ENCODE measurements at regions not wholly inside any gene's neighbourhood (a gene's known extent, or its start where the extent isn't known, plus 50 kb on each side); places are given as distances from the start of the nearest gene placed in this dataset.

DNA sequence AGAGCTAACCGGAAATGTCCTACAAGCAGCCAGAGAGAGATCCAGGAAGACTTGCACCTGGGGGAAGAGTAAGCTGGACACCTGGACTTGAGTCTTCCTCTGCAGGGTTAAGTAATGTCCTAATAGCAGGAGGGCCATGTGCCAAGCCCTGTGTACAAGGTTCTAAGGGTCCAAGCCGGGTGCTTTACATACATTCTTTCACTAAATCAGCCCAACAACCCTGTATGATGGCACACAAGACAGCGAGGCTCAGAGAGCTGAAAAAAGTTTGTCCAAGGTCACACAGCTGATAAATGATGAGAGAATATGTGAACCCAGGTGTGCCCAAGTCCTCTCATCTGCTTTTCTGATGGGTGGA lies 215.1 kb upstream of the CDYL start:
- Histone ChIP-seq H3K4ac (ENCODE audit: low read depth, low read length) (no peak overlapping the region), H3K79me1 (ENCODE audit: low read length) (no peaks in the 10 kb centered on the region), H3K4me1 (ENCODE audit: control insufficient read depth in 1 of 2, insufficient read depth in 2 of 2, low read length in 2 of 2) (peaks cover 0 to 2% of the 10 kb centered on the region in 2 experiments), H3K79me2 (ENCODE audit: control insufficient read depth, insufficient read depth, low read length, poor library complexity) (no peaks in the 10 kb centered on the region), H2BK5ac (ENCODE audit: low read depth, low read length, poor library complexity) (no peak overlapping the region), H3K36me3 (ENCODE audit: control insufficient read depth in 1 of 2, insufficient read depth in 2 of 2, low read length in 2 of 2) (no peaks in the 10 kb centered on the region), H4K12ac (ENCODE audit: low read depth, low read length) (no peak overlapping the region), H3K4me2 (ENCODE audit: low read length) (no peak overlapping the region), H2AFZ (ENCODE audit: insufficient read depth, low read length, poor library complexity) (no peak overlapping the region), H3K27ac (ENCODE audit: low read depth, low read length) (no peak overlapping the region), H2BK12ac (ENCODE audit: low read length) (no peak overlapping the region), H3K14ac (ENCODE audit: low read length) (no peak overlapping the region), H4K8ac (ENCODE audit: low read depth, low read length) (no peak overlapping the region), H3K27me3 (ENCODE audit: insufficient read depth, low read length) (no peaks in the 10 kb centered on the region), H3K23ac (ENCODE audit: low read length) (no peak overlapping the region), H3K9me3 (ENCODE audit: insufficient read depth, low read depth, low read length) (no peaks in the 10 kb centered on the region), H4K91ac (ENCODE audit: low read depth, low read length) (no peak overlapping the region), H3K4me3 (ENCODE audit: low read depth, low read length) (no peak overlapping the region), H2BK120ac (ENCODE audit: insufficient read depth, low read length, poor library complexity) (no peak overlapping the region), H3K18ac (ENCODE audit: low read length) (no peak overlapping the region), H3K9ac (ENCODE audit: low read length) (no peak overlapping the region), H2AK5ac (ENCODE audit: low read length) (no peak overlapping the region)
- no CpG with 5 or more reads among the region's 3 CpGs for WGBS (ENCODE audit: extremely low coverage, insufficient coverage, insufficient read length)
- no peak for DNase-seq

DNA sequence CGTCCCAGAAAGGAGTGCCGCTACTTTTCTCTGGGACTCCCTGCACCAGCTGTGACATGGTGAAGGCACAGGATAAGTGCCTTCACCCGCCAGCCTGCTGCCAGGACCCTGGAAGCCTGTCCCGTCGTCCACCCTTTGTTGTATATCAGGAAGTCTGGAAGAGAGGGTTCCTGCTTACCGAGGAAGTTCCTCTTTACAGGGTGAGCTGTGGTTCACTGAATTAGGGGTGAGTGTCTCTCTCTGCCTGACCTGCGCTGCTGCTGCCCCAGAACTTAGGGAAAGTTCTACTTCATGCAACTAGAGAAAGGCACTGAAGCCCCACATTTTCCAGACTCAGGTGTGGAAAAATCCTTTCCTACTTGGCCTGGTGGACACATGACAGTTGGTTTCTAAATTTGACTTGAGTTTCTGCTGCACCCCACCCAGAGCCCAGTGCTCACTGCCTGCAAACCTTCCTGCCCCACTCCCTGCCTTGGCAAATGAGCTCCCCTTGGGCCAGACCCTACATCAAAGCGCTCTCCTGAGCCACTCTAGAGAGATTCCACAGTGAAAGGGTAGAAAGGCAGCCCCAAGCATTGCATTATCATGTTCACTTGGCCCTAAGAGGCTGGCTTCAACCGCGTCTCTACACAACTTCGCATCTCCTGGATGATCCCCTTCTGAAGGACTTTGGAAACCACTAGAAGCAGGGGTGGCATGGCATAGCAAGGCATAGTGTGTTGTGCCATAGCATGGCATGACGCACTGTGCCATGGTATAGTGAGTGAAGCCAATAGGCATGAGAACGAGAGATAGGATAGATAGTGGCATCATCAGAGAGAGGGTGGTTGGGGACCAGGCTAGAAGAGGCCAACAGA lies 215.8 kb upstream of the CDYL start:
- H3K23ac ChIP-seq (ENCODE audit: low read length): no peak overlapping the region
- H3K9me3 ChIP-seq (ENCODE audit: insufficient read depth, low read depth, low read length): no peaks in the 10 kb centered on the region
- H3K4ac ChIP-seq (ENCODE audit: low read depth, low read length): no peak overlapping the region
- H2BK12ac ChIP-seq (ENCODE audit: low read length): no peak overlapping the region
- no peak overlapping the region for H3K4me2 ChIP-seq (ENCODE audit: low read length)
- H4K91ac ChIP-seq (ENCODE audit: low read depth, low read length): no peak overlapping the region
- no peak overlapping the region for H2AFZ ChIP-seq (ENCODE audit: insufficient read depth, low read length, poor library complexity)
- no peak overlapping the region for H2BK120ac ChIP-seq (ENCODE audit: insufficient read depth, low read length, poor library complexity)
- no peak overlapping the region for H3K14ac ChIP-seq (ENCODE audit: low read length)
- no peak overlapping the region for H4K8ac ChIP-seq (ENCODE audit: low read depth, low read length)
- no CpG with 5 or more reads among the region's 13 CpGs for WGBS (ENCODE audit: extremely low coverage, insufficient coverage, insufficient read length)
- H3K18ac ChIP-seq (ENCODE audit: low read length): no peak overlapping the region
- DNase-seq: no peak
- no peak overlapping the region for H3K4me3 ChIP-seq (ENCODE audit: low read depth, low read length)
- H3K27me3 ChIP-seq (ENCODE audit: insufficient read depth, low read length): no peaks in the 10 kb centered on the region
- no peaks in the 10 kb centered on the region for H3K36me3 ChIP-seq (ENCODE audit: control insufficient read depth in 1 of 2, insufficient read depth in 2 of 2, low read length in 2 of 2)
- no peaks in the 10 kb centered on the region for H3K79me2 ChIP-seq (ENCODE audit: control insufficient read depth, insufficient read depth, low read length, poor library complexity)
- H4K12ac ChIP-seq (ENCODE audit: low read depth, low read length): no peak overlapping the region
- H3K9ac ChIP-seq (ENCODE audit: low read length): no peak overlapping the region
- peaks cover 0 to 2% of the 10 kb centered on the region in 2 experiments for H3K4me1 ChIP-seq (ENCODE audit: control insufficient read depth in 1 of 2, insufficient read depth in 2 of 2, low read length in 2 of 2)
- H2BK5ac ChIP-seq (ENCODE audit: low read depth, low read length, poor library complexity): no peak overlapping the region
- H2AK5ac ChIP-seq (ENCODE audit: low read length): no peak overlapping the region
- H3K27ac ChIP-seq (ENCODE audit: low read depth, low read length): no peak overlapping the region
- H3K79me1 ChIP-seq (ENCODE audit: low read length): no peaks in the 10 kb centered on the region

DNA sequence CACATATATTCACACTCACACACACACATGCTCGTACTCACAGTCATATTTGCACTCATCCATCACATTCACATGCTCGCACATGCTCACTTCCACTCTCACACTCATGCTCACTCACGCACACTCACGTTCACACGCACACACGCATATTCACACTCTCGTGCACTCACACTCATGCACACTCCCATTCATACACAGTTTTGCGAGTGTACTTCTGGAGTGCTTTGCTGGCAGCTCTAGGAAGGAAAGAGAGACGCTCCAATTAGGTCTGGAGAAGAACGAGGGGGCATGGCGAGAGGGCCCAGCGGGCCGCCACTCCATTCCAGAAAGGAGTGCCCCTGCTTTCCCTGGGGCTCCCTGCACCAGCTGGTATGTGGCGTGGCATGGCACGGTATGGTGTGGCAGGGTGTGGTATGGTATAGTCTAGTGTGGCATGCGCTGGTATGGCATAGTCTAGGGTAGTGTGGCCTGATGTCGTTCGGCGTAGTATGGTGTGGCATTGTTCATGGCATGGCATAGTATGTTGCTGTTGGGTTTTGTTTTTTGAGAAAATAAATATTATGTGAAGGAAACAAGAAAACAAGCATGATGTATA lies 216.8 kb upstream of the CDYL start:
- H3K18ac ChIP-seq (ENCODE audit: low read length): no peak overlapping the region
- no peak overlapping the region for H4K8ac ChIP-seq (ENCODE audit: low read depth, low read length)
- H3K9me3 ChIP-seq (ENCODE audit: insufficient read depth, low read depth, low read length): no peaks in the 10 kb centered on the region
- no peaks in the 10 kb centered on the region for H3K36me3 ChIP-seq (ENCODE audit: control insufficient read depth in 1 of 2, insufficient read depth in 2 of 2, low read length in 2 of 2)
- no peaks in the 10 kb centered on the region for H3K79me1 ChIP-seq (ENCODE audit: low read length)
- H2BK12ac ChIP-seq (ENCODE audit: low read length): no peak overlapping the region
- H3K4ac ChIP-seq (ENCODE audit: low read depth, low read length): no peak overlapping the region
- 100% methylated on average over 5 of the region's 19 CpGs for WGBS (ENCODE audit: extremely low coverage, insufficient coverage, insufficient read length)
- H3K4me1 ChIP-seq (ENCODE audit: control insufficient read depth in 1 of 2, insufficient read depth in 2 of 2, low read length in 2 of 2): no peaks in the 10 kb centered on the region
- H2BK120ac ChIP-seq (ENCODE audit: insufficient read depth, low read length, poor library complexity): no peak overlapping the region
- no peak overlapping the region for H3K4me2 ChIP-seq (ENCODE audit: low read length)
- no peak overlapping the region for H3K9ac ChIP-seq (ENCODE audit: low read length)
- H3K14ac ChIP-seq (ENCODE audit: low read length): no peak overlapping the region
- H3K79me2 ChIP-seq (ENCODE audit: control insufficient read depth, insufficient read depth, low read length, poor library complexity): no peaks in the 10 kb centered on the region
- no peak overlapping the region for H2BK5ac ChIP-seq (ENCODE audit: low read depth, low read length, poor library complexity)
- no peak overlapping the region for H3K4me3 ChIP-seq (ENCODE audit: low read depth, low read length)
- no peak overlapping the region for H2AFZ ChIP-seq (ENCODE audit: insufficient read depth, low read length, poor library complexity)
- H4K12ac ChIP-seq (ENCODE audit: low read depth, low read length): no peak overlapping the region
- no peak overlapping the region for H3K23ac ChIP-seq (ENCODE audit: low read length)
- no peaks in the 10 kb centered on the region for H3K27me3 ChIP-seq (ENCODE audit: insufficient read depth, low read length)
- no peak overlapping the region for H4K91ac ChIP-seq (ENCODE audit: low read depth, low read length)
- no peak for DNase-seq
- no peak overlapping the region for H2AK5ac ChIP-seq (ENCODE audit: low read length)
- H3K27ac ChIP-seq (ENCODE audit: low read depth, low read length): no peak overlapping the region

DNA sequence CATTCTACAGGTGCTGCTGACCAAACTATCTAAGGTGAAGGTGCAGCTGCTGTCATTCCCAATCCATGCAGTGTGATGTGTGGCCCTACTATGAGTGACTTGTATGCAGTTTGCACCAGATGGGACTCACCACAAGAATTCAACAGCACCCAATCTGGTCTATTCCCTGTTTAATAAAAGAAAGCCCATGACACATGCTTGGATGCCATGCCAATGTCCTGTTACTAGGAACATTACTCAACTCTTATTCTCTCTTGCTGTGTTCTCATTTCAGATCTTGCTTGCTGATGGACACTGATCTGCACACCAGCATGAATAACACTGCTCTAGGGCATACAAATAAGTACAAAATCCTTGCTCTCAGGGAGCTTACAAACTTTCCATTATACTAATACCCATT lies 221.6 kb upstream of the CDYL start:
- H2BK5ac ChIP-seq (ENCODE audit: low read depth, low read length, poor library complexity): no peak overlapping the region
- H3K36me3 ChIP-seq (ENCODE audit: control insufficient read depth in 1 of 2, insufficient read depth in 2 of 2, low read length in 2 of 2): no peaks in the 10 kb centered on the region
- no peak overlapping the region for H2BK120ac ChIP-seq (ENCODE audit: insufficient read depth, low read length, poor library complexity)
- no peak overlapping the region for H3K4me3 ChIP-seq (ENCODE audit: low read depth, low read length)
- no peak overlapping the region for H2BK12ac ChIP-seq (ENCODE audit: low read length)
- no peaks in the 10 kb centered on the region for H3K27me3 ChIP-seq (ENCODE audit: insufficient read depth, low read length)
- no peak overlapping the region for H3K4me2 ChIP-seq (ENCODE audit: low read length)
- no peaks in the 10 kb centered on the region for H3K79me2 ChIP-seq (ENCODE audit: control insufficient read depth, insufficient read depth, low read length, poor library complexity)
- H2AFZ ChIP-seq (ENCODE audit: insufficient read depth, low read length, poor library complexity): no peak overlapping the region
- H3K79me1 ChIP-seq (ENCODE audit: low read length): no peaks in the 10 kb centered on the region
- no peak overlapping the region for H3K9ac ChIP-seq (ENCODE audit: low read length)
- H4K12ac ChIP-seq (ENCODE audit: low read depth, low read length): no peak overlapping the region
- peaks cover 1% of the 10 kb centered on the region for H3K9me3 ChIP-seq (ENCODE audit: insufficient read depth, low read depth, low read length)
- H4K91ac ChIP-seq (ENCODE audit: low read depth, low read length): no peak overlapping the region
- no peak overlapping the region for H3K18ac ChIP-seq (ENCODE audit: low read length)
- H3K4ac ChIP-seq (ENCODE audit: low read depth, low read length): no peak overlapping the region
- H4K8ac ChIP-seq (ENCODE audit: low read depth, low read length): no peak overlapping the region
- no peak for DNase-seq
- H3K4me1 ChIP-seq (ENCODE audit: control insufficient read depth in 1 of 2, insufficient read depth in 2 of 2, low read length in 2 of 2): no peaks in the 10 kb centered on the region
- no peak overlapping the region for H3K14ac ChIP-seq (ENCODE audit: low read length)
- H3K23ac ChIP-seq (ENCODE audit: low read length): no peak overlapping the region
- no peak overlapping the region for H3K27ac ChIP-seq (ENCODE audit: low read depth, low read length)
- H2AK5ac ChIP-seq (ENCODE audit: low read length): no peak overlapping the region
